SHP77 treated with DMSO at 0.1 percent for 48 hours (cell line): ENCODE measurements at regions not wholly inside any gene's neighbourhood (a gene's known extent, or its start where the extent isn't known, plus 50 kb on each side); places are given as distances from the start of the nearest gene placed in this dataset.
"Not testable (repeated sequence)": the region's sequence is repeated elsewhere in the genome, so short reads cannot be mapped to it uniquely, and the experiment has no call there.

Experiments
- DNase-seq: peaks from one replicate; lab custom pipeline; 2025; lab: John Stamatoyannopoulos, UW

- no peak for DNase-seq
Measured at GRCh38 chr10:21463436-21463835, 62.0 kb downstream of the SKIDA1 start.

- no peak for DNase-seq
Measured at GRCh38 chr10:21458126-21458871, 67.2 kb downstream of the SKIDA1 start.

GRCh38 chr10:21456160-21456559, 69.3 kb downstream of the SKIDA1 start:
- DNase-seq: no peak

- DNase-seq: no peak
Measured at GRCh38 chr10:21452203-21452602, 73.3 kb downstream of the SKIDA1 start.

- DNase-seq: no peak
Measured at GRCh38 chr10:21449288-21449966, 76.1 kb downstream of the SKIDA1 start.

- DNase-seq: no peak
Measured at GRCh38 chr10:21445163-21445562, 80.3 kb downstream of the SKIDA1 start.

- no peak for DNase-seq
Measured at GRCh38 chr10:21441625-21442024, 83.9 kb downstream of the SKIDA1 start.

- DNase-seq: not testable (repeated sequence)
Measured at GRCh38 chr10:21438914-21439313, 86.6 kb downstream of the SKIDA1 start.

GRCh38 chr10:21437770-21438382, 87.6 kb downstream of the SKIDA1 start:
- DNase-seq: no peak

GRCh38 chr10:21432266-21432665, 93.2 kb downstream of the SKIDA1 start:
- no peak for DNase-seq

GRCh38 chr10:21431799-21432198, 93.7 kb downstream of the SKIDA1 start:
- DNase-seq: no peak

GRCh38 chr10:21427804-21428481, 97.5 kb downstream of the SKIDA1 start:
- DNase-seq: no peak

- DNase-seq: no peak
Measured at GRCh38 chr10:21424459-21424861, 101.0 kb downstream of the SKIDA1 start.

- no peak for DNase-seq
Measured at GRCh38 chr10:21423850-21424249, 101.6 kb downstream of the SKIDA1 start.

GRCh38 chr10:21423338-21423737, 102.1 kb downstream of the SKIDA1 start:
- DNase-seq: no peak

- DNase-seq: no peak
Measured at GRCh38 chr10:21421794-21422193, 103.7 kb downstream of the SKIDA1 start.

- DNase-seq: no peak
Measured at GRCh38 chr10:21421016-21421415, 104.5 kb downstream of the SKIDA1 start.

- not testable (repeated sequence) for DNase-seq
Measured at GRCh38 chr10:21418981-21419576, 106.4 kb downstream of the SKIDA1 start.

- no peak for DNase-seq
Measured at GRCh38 chr10:21417172-21417712, 108.2 kb downstream of the SKIDA1 start.

GRCh38 chr10:21413680-21414079, 111.8 kb downstream of the SKIDA1 start:
- DNase-seq: no peak

GRCh38 chr10:21413268-21413667, 112.2 kb downstream of the SKIDA1 start:
- DNase-seq: no peak
